ENCODE measurements at regions not wholly inside any gene's neighbourhood (a gene's known extent, or its start where the extent isn't known, plus 50 kb on each side); places are given as distances from the start of the nearest gene placed in this dataset.
A peak's percentile ranks its signal among the peaks of the same experiment; 100 is the strongest.

DNA sequence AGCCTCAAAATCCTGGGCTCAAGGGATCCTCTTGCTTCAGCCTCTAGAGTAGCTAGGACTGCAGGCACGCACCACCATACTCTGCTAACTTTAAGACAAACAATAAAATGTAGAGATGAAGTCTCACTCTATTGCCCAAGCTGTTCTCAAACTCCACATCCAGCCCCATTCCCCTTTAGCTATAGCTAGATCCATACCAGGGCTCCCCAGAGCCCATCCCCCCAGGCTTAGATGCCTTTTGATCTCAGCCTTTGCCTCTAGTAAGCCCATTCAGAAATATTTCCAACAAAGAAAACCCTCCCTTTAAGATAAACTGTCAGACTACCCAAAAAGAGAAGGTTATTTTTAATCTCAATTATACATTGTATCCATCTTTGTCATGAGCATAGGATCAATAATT, 325.4 kb downstream of the CHRM3 start:
- H3F3A ChIP-seq (ENCODE audit: low read length, unreplicated experiment), result no peaks in the 10 kb centered on the region
- H3K9me2 ChIP-seq (replicated peaks; ENCODE audit: low read length), result no peaks in the 10 kb centered on the region
- no peaks in the 10 kb centered on the region for H3K9me3 ChIP-seq (ENCODE audit: low read length)
- no peaks in the 10 kb centered on the region for H3K27me3 ChIP-seq (ENCODE audit: low read length)
- H3K4me1 ChIP-seq (ENCODE audit: insufficient read depth, low read length), result peaks cover 1% of the 10 kb centered on the region
- CTCF ChIA-PET, result no interaction called here
- no peak overlapping the region for H3K9ac ChIP-seq (ENCODE audit: low read length)
- H3K4me2 ChIP-seq (ENCODE audit: low read length), result no peak overlapping the region
- no peaks in the 10 kb centered on the region for H3K79me2 ChIP-seq (ENCODE audit: low read length)
- DNase-seq (no peak), ATAC-seq (no peak)
- H3K36me3 ChIP-seq (ENCODE audit: low read depth, low read length), result no peaks in the 10 kb centered on the region
- intact Hi-C loops (cut with micrococcal nuclease), result loop anchor here (10.0 kb wide), 1 partner anchor 183 kb away; no protein-coding TSS in a partner anchor
- TF ChIP-seq EZH2phosphoT487 (IDR thresholded peaks at IDR 0.05; ENCODE audit: borderline replicate concordance, low read length) (no peak), EZH2 (IDR thresholded peaks at IDR 0.05; ENCODE audit: low read length, unreplicated experiment) (no peak)
- TF ChIP-seq, protein P1, sequence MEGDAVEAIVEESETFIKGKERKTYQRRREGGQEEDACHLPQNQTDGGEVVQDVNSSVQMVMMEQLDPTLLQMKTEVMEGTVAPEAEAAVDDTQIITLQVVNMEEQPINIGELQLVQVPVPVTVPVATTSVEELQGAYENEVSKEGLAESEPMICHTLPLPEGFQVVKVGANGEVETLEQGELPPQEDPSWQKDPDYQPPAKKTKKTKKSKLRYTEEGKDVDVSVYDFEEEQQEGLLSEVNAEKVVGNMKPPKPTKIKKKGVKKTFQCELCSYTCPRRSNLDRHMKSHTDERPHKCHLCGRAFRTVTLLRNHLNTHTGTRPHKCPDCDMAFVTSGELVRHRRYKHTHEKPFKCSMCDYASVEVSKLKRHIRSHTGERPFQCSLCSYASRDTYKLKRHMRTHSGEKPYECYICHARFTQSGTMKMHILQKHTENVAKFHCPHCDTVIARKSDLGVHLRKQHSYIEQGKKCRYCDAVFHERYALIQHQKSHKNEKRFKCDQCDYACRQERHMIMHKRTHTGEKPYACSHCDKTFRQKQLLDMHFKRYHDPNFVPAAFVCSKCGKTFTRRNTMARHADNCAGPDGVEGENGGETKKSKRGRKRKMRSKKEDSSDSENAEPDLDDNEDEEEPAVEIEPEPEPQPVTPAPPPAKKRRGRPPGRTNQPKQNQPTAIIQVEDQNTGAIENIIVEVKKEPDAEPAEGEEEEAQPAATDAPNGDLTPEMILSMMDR (conservative IDR thresholded peaks at IDR 0.05; ENCODE audit: low read depth, low read length), result no peak
- H3K4me3 ChIP-seq (ENCODE audit: low read length), result no peak overlapping the region
- H4K20me1 ChIP-seq (ENCODE audit: low read length), result no peaks in the 10 kb centered on the region
- H2AFZ ChIP-seq (ENCODE audit: low read length), result no peak overlapping the region
- BruUV-seq (replicated peaks), result no TSS peak
- no peak overlapping the region for H3K27ac ChIP-seq (ENCODE audit: low read length)
- POLR2A ChIA-PET (ENCODE audit: unreplicated experiment), result no interaction called here

DNA sequence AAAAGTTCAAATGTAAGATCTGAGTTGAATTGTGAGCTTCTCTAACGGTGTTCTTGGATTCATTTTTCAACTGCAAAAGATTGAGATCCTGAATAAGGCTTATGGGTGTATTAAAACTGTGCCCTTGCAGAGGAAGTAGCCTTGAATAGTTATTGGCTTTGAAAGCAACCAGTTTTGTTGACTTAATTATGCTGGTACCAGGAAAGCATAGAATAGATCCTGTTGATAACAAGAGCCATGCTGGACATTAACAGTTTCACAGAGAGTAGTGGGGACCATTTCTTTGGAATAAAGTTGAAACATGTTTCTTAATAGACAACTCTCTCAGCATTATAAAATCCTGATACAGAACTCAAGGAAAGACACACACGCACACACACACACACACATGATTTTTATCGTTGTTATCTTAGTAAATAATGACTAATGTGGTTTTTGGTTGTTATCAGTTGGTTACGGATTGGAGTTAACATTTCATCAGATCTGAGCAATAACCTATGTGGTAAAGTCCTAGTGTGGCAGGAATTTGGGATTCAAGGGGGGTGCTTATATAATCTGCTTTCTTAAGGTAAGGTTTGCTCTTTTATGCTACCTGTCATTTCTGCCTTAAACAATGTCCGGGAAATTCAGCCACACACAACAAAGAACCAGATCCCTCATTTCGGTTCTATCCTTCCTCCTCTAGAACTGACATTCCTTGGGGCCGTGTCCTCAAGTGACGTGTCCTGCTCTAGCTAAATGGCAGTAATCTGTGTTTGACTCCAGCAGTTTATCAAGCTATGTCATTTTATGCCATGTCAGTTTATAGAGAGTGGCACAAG, 330.9 kb downstream of the CHRM3 start:
- Histone ChIP-seq H3K9me2 (replicated peaks; ENCODE audit: low read length) (no peaks in the 10 kb centered on the region), H3K4me1 (ENCODE audit: insufficient read depth, low read length) (peaks cover 18% of the 10 kb centered on the region), H3K9me3 (ENCODE audit: low read length) (no peaks in the 10 kb centered on the region), H3K27me3 (ENCODE audit: low read length) (no peaks in the 10 kb centered on the region), H3K9ac (ENCODE audit: low read length) (no peak overlapping the region), H3F3A (ENCODE audit: low read length, unreplicated experiment) (no peaks in the 10 kb centered on the region), H3K36me3 (ENCODE audit: low read depth, low read length) (no peaks in the 10 kb centered on the region), H3K27ac (ENCODE audit: low read length) (no peak overlapping the region), H3K79me2 (ENCODE audit: low read length) (no peaks in the 10 kb centered on the region), H2AFZ (ENCODE audit: low read length) (no peak overlapping the region), H3K4me2 (ENCODE audit: low read length) (peak overlapping the region; percentile 29), H4K20me1 (ENCODE audit: low read length) (no peaks in the 10 kb centered on the region), H3K4me3 (ENCODE audit: low read length) (peak overlapping the region; percentile 2; the same call in 1 of the 2 replicates)
- no TSS peak for BruUV-seq (replicated peaks)
- TF ChIP-seq, protein P1 (conservative IDR thresholded peaks at IDR 0.05; ENCODE audit: low read depth, low read length), result no peak
- TF ChIP-seq EZH2phosphoT487 (IDR thresholded peaks at IDR 0.05; ENCODE audit: borderline replicate concordance, low read length), result no peak
- TF ChIP-seq EZH2 (IDR thresholded peaks at IDR 0.05; ENCODE audit: low read length, unreplicated experiment), result no peak
- peak; percentile 75 for DNase-seq
- peak; percentile 76 for ATAC-seq
- ChIA-PET CTCF (no interaction called here), POLR2A (ENCODE audit: unreplicated experiment) (interaction anchor here (0.5 to 0.6 kb wide), 2 partner anchors 9 to 51 kb away, joined by 4 to 5 read pairs; no protein-coding TSS in a partner anchor)
- intact Hi-C loops (cut with micrococcal nuclease), result loop anchor here (5.0 to 10.0 kb wide), 3 partner anchors 95 to 195 kb away; no protein-coding TSS in a partner anchor

DNA sequence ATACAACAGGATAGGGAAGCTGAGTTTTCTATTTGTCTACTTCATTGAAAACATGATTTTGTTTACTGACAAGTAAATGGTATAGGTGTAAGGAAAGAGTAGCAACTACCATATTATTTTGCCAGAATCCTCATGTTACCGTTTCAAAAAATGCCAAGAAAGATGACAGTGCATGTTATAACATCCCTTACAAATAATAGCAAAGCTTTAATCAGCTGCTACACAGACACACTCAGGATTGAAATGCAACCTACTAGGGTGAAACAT, 331.5 kb downstream of the CHRM3 start:
- CTCF ChIA-PET, result no interaction called here
- POLR2A ChIA-PET (ENCODE audit: unreplicated experiment), result no interaction called here
- BruUV-seq (replicated peaks), result no TSS peak

More for the DNA sequence above, 331.5 kb downstream of the CHRM3 start:
- Histone ChIP-seq H2AFZ (ENCODE audit: low read length) (no peak overlapping the region), H3K4me3 (ENCODE audit: low read length) (peak overlapping the region; percentile 2; the same call in 1 of the 2 replicates), H3K79me2 (ENCODE audit: low read length) (no peaks in the 10 kb centered on the region), H4K20me1 (ENCODE audit: low read length) (no peaks in the 10 kb centered on the region), H3K9me3 (ENCODE audit: low read length) (no peaks in the 10 kb centered on the region), H3K36me3 (ENCODE audit: low read depth, low read length) (no peaks in the 10 kb centered on the region), H3K27me3 (ENCODE audit: low read length) (no peaks in the 10 kb centered on the region), H3K27ac (ENCODE audit: low read length) (no peak overlapping the region), H3K9ac (ENCODE audit: low read length) (no peak overlapping the region), H3F3A (ENCODE audit: low read length, unreplicated experiment) (no peaks in the 10 kb centered on the region), H3K4me2 (ENCODE audit: low read length) (peak overlapping the region; percentile 29), H3K9me2 (replicated peaks; ENCODE audit: low read length) (no peaks in the 10 kb centered on the region), H3K4me1 (ENCODE audit: insufficient read depth, low read length) (peaks cover 18% of the 10 kb centered on the region)
- TF ChIP-seq, protein P1 (conservative IDR thresholded peaks at IDR 0.05; ENCODE audit: low read depth, low read length), result no peak
- TF ChIP-seq EZH2 (IDR thresholded peaks at IDR 0.05; ENCODE audit: low read length, unreplicated experiment) (no peak), EZH2phosphoT487 (IDR thresholded peaks at IDR 0.05; ENCODE audit: borderline replicate concordance, low read length) (no peak)
- intact Hi-C loops (cut with micrococcal nuclease), result loop anchor here (5.0 to 10.0 kb wide), 3 partner anchors 94 to 194 kb away; no protein-coding TSS in a partner anchor
- ATAC-seq (no peak), DNase-seq (no peak)

Measured in PC-3 (cell line).